Activated T-cell treated with anti-CD3 and anti-CD28 coated beads for 1 hour (primary cell): ENCODE measurements at regions not wholly inside any gene's neighbourhood (a gene's known extent, or its start where the extent isn't known, plus 50 kb on each side); places are given as distances from the start of the nearest gene placed in this dataset.

ENCODE experiments used
- DNase-seq: peaks from one replicate; pipeline ENCODE4 v3.0.0-alpha.2; 2020; ENCODE audit warnings: low read depth

- no peak for DNase-seq
Observed at GRCh38 chr15:93716615-93717231, 514.6 kb upstream of the MCTP2 start.

- no peak for DNase-seq
Observed at GRCh38 chr15:93709708-93710107, 521.7 kb upstream of the MCTP2 start.

GRCh38 chr15:93708724-93709445 lies 522.5 kb upstream of the MCTP2 start:
- DNase-seq, result no peak

GRCh38 chr15:93707751-93708150 lies 523.6 kb upstream of the MCTP2 start:
- DNase-seq, result no peak

- DNase-seq, result no peak
Observed at GRCh38 chr15:93706495-93707292, 524.7 kb upstream of the MCTP2 start.

- no peak for DNase-seq
Observed at GRCh38 chr15:93705753-93706455, 525.5 kb upstream of the MCTP2 start.

GRCh38 chr15:93703092-93703739 lies 528.1 kb upstream of the MCTP2 start:
- no peak for DNase-seq

GRCh38 chr15:93700051-93700450 lies 531.3 kb upstream of the MCTP2 start:
- no peak for DNase-seq

- no peak for DNase-seq
Observed at GRCh38 chr15:93694033-93694432, 537.3 kb upstream of the MCTP2 start.

- no peak for DNase-seq
Observed at GRCh38 chr15:93683651-93684050, 547.7 kb upstream of the MCTP2 start.

GRCh38 chr15:93671387-93671943 lies 559.9 kb upstream of the MCTP2 start:
- no peak for DNase-seq

- no peak for DNase-seq
Observed at GRCh38 chr15:93670931-93671330, 560.4 kb upstream of the MCTP2 start.

GRCh38 chr15:93664213-93664956 lies 567.0 kb upstream of the MCTP2 start:
- no peak for DNase-seq

- no peak for DNase-seq
Observed at GRCh38 chr15:93662162-93662885, 569.0 kb upstream of the MCTP2 start.

- no peak for DNase-seq
Observed at GRCh38 chr15:93658026-93658816, 569.2 kb upstream of the RGMA start.

- no peak for DNase-seq
Observed at GRCh38 chr15:93656041-93656440, 567.0 kb upstream of the RGMA start.

GRCh38 chr15:93649691-93650235 lies 560.8 kb upstream of the RGMA start:
- DNase-seq, result no peak

GRCh38 chr15:93646193-93646592 lies 557.2 kb upstream of the RGMA start:
- DNase-seq, result no peak

GRCh38 chr15:93645594-93645993 lies 556.6 kb upstream of the RGMA start:
- DNase-seq, result no peak
